Sigmoid colon (tissue), 6 donors: ENCODE measurements at regions not wholly inside any gene's neighbourhood (a gene's known extent, or its start where the extent isn't known, plus 50 kb on each side); places are given as distances from the start of the nearest gene placed in this dataset.

ENCODE experiments used
- DNase-seq: peaks from one replicate; pipeline ENCODE4 v3.0.0-alpha.2; 2019
- H3K27ac ChIP-seq, 4 donors: fragments of 200-600 bp; sonication (generic); one replicate each; pipeline ENCODE4 v1.5.1; 2016 to 2019; ENCODE audit warnings: mild to moderate bottlenecking in 1 of 4
- H3K27me3 ChIP-seq, 3 donors: fragments of 200-600 bp; sonication (generic); one replicate each; pipeline ENCODE4 v1.5.1; 2019; ENCODE audit warnings: mild to moderate bottlenecking in 1 of 3
- H3K36me3 ChIP-seq, 4 donors: fragments of 200-600 bp; sonication (generic); one replicate each; pipeline ENCODE4 v1.5.1; 2016 to 2019
- H3K4me1 ChIP-seq, 4 donors: fragments of 200-600 bp; sonication (generic); one replicate each; pipeline ENCODE4 v1.5.1; 2017 to 2019
- H3K4me3 ChIP-seq, 4 donors: fragments of 200-600 bp; sonication (generic); one replicate each; pipeline ENCODE4 v1.5.1; 2017 to 2019; ENCODE audit warnings: mild to moderate bottlenecking in 2 of 4, moderate library complexity in 1 of 4
- H3K9me3 ChIP-seq, 4 donors: fragments of 200-600 bp in 3 of 4; sonication (generic) in 3 of 4; one replicate each; pipeline versions ENCODE4 v1.5.1 to v1.6.1; 2013 to 2019
- CTCF ChIP-seq, 4 experiments: fragments of 450-650 bp in 3 of 4; fragments of 200-600 bp in 1 of 4; IDR thresholded peaks; one replicate each; pipeline ENCODE4 v1.5.1; 2016 to 2019; ENCODE audit warnings: antibody characterized with exemption in 4 of 4, mild to moderate bottlenecking in 3 of 4, moderate library complexity in 2 of 4
- EP300 ChIP-seq, 4 donors: sonication (generic); formaldehyde crosslinking; IDR thresholded peaks; one replicate each; pipeline ENCODE4 v1.6.1; 2017; ENCODE audit warnings: antibody characterized with exemption in 4 of 4
- POLR2A ChIP-seq, 2 donors: fragments of 450-650 bp; IDR thresholded peaks; one replicate each; pipeline ENCODE4 v1.6.1; 2016; ENCODE audit warnings: antibody characterized with exemption in 2 of 2, mild to moderate bottlenecking in 2 of 2, moderate library complexity in 2 of 2
- POLR2AphosphoS5 ChIP-seq, 4 donors: sonication (generic); formaldehyde crosslinking; IDR thresholded peaks; one replicate each; pipeline ENCODE4 v1.6.1; 2017; ENCODE audit warnings: antibody characterized with exemption in 4 of 4
- WGBS, 2 donors: extraction: QIAGEN DNeasy Blood & Tissue Kit; methylation state at CpG; one replicate each; pipeline ENCODE4 v1.1.7; 2013; 5-methylcytosine and 5-hydroxymethylcytosine counted together
- intact Hi-C: fragments of 100-400 bp; cut with DNase I; formaldehyde crosslinking; loops from one replicate; pipeline ENCODE4 v1.15.1; 2023
- donor health status: healthy with polysubstance abuse.
- donor health status: healthy.

DNA sequence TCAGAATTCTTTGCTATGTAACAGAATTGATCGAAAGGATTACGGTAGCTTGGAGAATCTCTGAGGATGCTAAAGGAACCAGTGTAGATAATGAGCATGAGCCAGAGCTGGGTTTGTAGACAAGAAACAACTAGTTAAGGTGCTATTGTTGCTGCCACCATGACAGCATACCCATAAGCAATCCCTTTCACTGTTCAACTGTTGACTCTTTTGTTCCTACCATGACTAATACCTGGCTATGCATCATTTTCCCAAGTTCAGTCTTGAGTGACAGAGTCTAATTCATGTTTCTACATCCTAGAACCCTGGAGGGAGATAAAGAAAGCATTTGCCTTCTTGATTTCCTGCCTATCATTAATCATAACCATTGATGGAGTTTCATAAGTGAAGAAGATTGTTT is 600.3 kb downstream of the OTOL1 start:
- no peak for DNase-seq
- H3K4me3 ChIP-seq, result no peak overlapping the region
- no peaks in the 10 kb centered on the region for H3K4me1 ChIP-seq
- TF ChIP-seq CTCF (IDR thresholded peaks at IDR 0.05) (no peak), POLR2AphosphoS5 (IDR thresholded peaks at IDR 0.05) (no peak)
- no peaks in the 10 kb centered on the region for H3K36me3 ChIP-seq
- no peaks in the 10 kb centered on the region for H3K9me3 ChIP-seq
- WGBS, 2 donors, result 24 to 73% methylated on average over 2 of the region's 2 CpGs
- H3K27me3 ChIP-seq, result no peaks in the 10 kb centered on the region
- no peak overlapping the region for H3K27ac ChIP-seq
- intact Hi-C loops, result no loop called here

GRCh38 chr3:162103808-162104207 is 607.2 kb downstream of the OTOL1 start:
- Histone ChIP-seq H3K36me3 (no peaks in the 10 kb centered on the region), H3K4me3 (no peak overlapping the region), H3K9me3 (no peaks in the 10 kb centered on the region), H3K4me1 (no peaks in the 10 kb centered on the region), H3K27ac (no peak overlapping the region), H3K27me3 (no peaks in the 10 kb centered on the region)
- intact Hi-C loops, result no loop called here
- no peak for TF ChIP-seq POLR2AphosphoS5 (IDR thresholded peaks at IDR 0.05)
- no peak for TF ChIP-seq CTCF (IDR thresholded peaks at IDR 0.05)
- no peak for TF ChIP-seq EP300 (IDR thresholded peaks at IDR 0.05)
- no peak for TF ChIP-seq POLR2A (IDR thresholded peaks at IDR 0.05)
- 82 to 83% methylated on average over 1 of the region's 1 CpG for WGBS, 2 donors
- no peak for DNase-seq

- H3K9me3 ChIP-seq, result no peaks in the 10 kb centered on the region
- H3K27ac ChIP-seq, result no peak overlapping the region
- H3K4me3 ChIP-seq, result no peak overlapping the region
- H3K27me3 ChIP-seq, result no peaks in the 10 kb centered on the region
- H3K36me3 ChIP-seq, result no peaks in the 10 kb centered on the region
- peaks cover 0 to 17% (median 8%) of the 10 kb centered on the region in 4 donors for H3K4me1 ChIP-seq
- 89 to 93% methylated on average over 5 of the region's 5 CpGs for WGBS, 2 donors
- DNase-seq, result no peak
- intact Hi-C loops, result no loop called here
- TF ChIP-seq EP300 (IDR thresholded peaks at IDR 0.05), result no peak
- no peak for TF ChIP-seq CTCF (IDR thresholded peaks at IDR 0.05)
Measured at GRCh38 chr3:162111861-162112260, 615.3 kb downstream of the OTOL1 start.

GRCh38 chr3:162112719-162113118 is 616.1 kb downstream of the OTOL1 start:
- no peaks in the 10 kb centered on the region for H3K9me3 ChIP-seq
- intact Hi-C loops, result no loop called here
- H3K27ac ChIP-seq, result no peak overlapping the region
- no peaks in the 10 kb centered on the region for H3K27me3 ChIP-seq
- TF ChIP-seq POLR2A (IDR thresholded peaks at IDR 0.05), result no peak
- no peak for TF ChIP-seq CTCF (IDR thresholded peaks at IDR 0.05)
- TF ChIP-seq POLR2AphosphoS5 (IDR thresholded peaks at IDR 0.05), result no peak
- no peak for TF ChIP-seq EP300 (IDR thresholded peaks at IDR 0.05)
- no peak overlapping the region for H3K4me3 ChIP-seq
- DNase-seq, result no peak
- H3K36me3 ChIP-seq, result no peaks in the 10 kb centered on the region
- H3K4me1 ChIP-seq, result peaks cover 0 to 18% (median 8%) of the 10 kb centered on the region in 4 donors

DNA sequence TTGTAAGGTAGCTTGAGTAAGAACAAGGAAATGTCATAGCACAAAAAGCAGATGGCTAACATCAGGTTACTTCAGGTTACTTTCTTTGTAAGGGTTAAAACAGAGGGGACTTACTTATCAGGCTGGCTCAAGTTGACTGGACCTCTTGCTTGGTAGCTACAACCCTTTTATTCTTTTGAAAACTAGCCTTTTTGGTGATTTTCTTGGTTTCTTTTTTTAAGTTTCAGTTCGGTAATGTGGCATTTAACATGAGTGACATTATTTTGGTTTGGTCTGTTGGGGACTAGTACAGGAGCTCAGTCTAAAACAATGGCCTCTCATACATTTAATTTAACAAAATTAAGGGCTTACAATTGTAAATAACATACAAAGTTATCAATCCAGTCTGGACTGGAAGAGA is 621.4 kb downstream of the OTOL1 start:
- Histone ChIP-seq H3K27me3 (no peaks in the 10 kb centered on the region), H3K9me3 (no peaks in the 10 kb centered on the region), H3K27ac (no peak overlapping the region), H3K36me3 (no peaks in the 10 kb centered on the region), H3K4me1 (peaks cover 0 to 18% (median 8%) of the 10 kb centered on the region in 4 donors), H3K4me3 (no peak overlapping the region)
- TF ChIP-seq POLR2A (IDR thresholded peaks at IDR 0.05) (no peak), CTCF (IDR thresholded peaks at IDR 0.05) (no peak), EP300 (IDR thresholded peaks at IDR 0.05) (no peak), POLR2AphosphoS5 (IDR thresholded peaks at IDR 0.05) (no peak)
- intact Hi-C loops, result no loop called here
- 80 to 82% methylated on average over 1 of the region's 1 CpG for WGBS, 2 donors
- DNase-seq, result no peak
